GM21529 (cell line): ENCODE measurements at regions not wholly inside any gene's neighbourhood (a gene's known extent, or its start where the extent isn't known, plus 50 kb on each side); places are given as distances from the start of the nearest gene placed in this dataset.

Source experiments
- ATAC-seq: cut with Tn5 transposase; IDR thresholded peaks from one replicate; pipeline ENCODE4 v1.9.1; 2021; ENCODE audit not compliant: unreplicated experiment

DNA sequence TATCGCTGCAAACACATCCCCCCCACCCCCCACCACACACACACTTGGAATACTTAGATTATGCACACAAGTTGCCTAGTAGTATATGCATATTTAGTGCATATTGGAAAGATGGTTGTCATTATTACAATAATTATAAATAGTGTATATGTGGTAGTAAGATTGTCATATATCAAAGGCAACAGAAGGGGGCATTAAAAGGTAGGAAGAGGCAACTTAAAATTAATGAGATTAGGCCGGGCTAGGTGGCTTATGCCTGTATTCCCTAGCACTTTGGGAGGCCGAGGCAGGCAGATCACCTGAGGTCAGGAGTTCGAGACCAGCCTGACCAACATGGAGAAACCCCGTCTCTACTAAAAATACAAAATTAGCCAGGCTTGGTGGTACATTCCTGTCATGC, 52.1 kb downstream of the GSC start:
- no peak for ATAC-seq

DNA sequence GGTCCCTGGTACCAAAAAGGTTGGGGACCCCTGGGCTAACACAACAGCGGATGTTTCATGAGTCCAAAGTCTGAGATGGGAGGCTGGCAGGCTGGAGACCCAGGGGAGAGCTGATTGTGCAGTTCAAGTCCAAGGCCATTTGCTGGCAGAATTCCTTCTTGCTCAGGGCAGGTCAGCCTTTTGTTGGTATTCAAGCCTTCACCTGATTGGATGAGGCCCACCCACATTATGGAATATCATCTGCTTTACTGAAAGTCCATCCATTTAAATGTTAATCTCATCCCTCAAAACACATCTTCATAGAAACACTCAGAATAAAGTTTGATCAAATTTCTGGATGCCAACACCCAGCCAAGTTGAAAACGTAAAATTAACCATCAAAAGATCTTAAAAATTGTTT, 52.9 kb downstream of the GSC start:
- ATAC-seq, result no peak

DNA sequence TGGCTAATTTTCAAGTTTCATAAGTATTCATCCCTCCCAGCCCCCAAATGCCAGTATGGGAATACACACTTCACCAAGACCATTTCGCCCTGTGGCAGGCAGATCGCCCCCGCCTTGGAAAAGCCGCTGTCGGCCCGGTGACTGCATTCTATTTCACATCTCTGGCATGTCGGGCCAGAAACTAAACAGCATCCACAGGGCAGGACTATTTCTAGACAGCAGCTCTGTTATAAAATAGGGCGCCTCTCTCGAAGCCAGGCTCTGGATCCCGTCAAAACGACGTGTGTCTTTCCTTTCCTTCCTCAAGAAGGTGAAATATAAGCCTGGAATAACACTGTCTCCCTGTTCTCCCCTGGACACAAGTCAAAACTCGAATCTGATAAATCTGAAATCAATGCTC, 56.8 kb downstream of the GSC start:
- no peak for ATAC-seq

DNA sequence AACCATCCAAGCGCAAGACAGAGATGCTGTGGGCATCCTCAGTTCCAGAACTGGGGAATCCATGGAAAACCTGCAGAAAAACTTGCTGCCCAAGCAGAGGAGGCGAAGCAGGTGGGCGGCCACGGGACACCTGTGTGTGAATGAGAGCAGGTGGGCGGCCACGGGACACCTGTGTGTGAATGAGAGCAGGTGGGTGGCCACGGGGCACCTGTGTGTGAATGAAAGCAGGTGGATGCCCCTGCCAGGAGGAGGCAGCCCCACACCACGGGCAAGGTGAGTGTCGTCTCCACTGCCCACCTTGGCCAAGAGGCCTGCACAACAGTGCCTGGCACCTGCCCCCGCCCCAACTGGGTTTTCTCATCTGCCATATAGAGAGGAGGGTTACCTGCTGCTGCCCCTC, 59.2 kb downstream of the GSC start:
- no peak for ATAC-seq

DNA sequence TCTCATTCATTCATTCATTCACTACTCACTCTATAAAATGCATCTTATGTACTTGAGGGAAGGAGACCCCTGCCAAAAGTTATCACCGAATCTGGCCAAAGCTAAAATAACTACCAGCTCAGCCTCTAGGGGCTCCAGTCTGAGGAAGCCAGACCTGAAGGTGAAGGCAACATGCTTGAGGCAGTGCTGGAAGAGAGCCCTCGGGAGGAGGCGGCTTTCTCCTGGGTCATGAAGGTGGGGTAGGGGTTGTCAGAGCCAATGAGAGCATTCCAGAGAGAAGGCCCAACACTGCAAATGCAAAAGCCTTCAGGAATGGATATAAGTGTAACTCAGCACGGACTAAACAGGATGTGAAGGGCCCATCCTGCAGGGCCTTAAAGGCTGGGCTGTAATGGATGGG, 62.4 kb downstream of the GSC start:
- ATAC-seq, result no peak

DNA sequence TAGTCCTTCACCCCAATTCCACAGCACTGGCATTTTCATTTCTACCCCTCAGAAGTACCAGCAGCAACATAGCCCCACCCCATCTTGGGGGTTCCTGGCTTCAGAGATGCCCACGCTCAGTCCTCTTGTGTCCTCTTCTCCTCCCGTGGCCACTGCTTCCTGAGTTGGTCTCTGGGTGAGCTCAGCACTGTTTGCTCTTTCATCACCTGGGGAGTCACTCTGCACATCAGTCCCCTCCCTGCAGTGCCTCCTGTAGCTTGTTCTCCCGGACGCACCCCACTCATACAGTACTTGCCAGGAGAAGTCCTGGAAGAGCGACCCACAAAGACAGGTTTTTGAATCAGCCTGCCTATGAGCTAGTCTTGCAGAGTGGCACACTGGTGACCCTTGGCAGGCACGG, 63.8 kb downstream of the GSC start:
- ATAC-seq, result no peak

DNA sequence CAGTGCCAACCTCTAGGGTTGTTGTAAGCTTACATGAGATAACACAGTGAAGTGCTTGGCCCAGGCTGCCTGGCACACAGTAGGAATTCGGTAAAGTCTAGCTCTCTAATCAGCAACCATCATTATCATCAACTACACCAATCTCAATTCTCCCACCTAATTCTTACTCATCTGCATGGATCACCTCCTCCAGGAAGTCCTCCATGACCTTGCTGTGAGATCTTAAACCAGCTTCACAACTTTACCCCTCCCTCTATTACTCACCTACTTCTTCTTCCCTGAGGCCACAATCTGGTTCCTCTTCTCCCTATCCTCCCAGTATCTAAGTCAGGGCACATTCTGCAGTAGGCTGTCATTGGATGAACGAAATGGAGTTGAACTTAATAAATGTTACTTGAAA, 67.3 kb downstream of the GSC start:
- ATAC-seq, result no peak

DNA sequence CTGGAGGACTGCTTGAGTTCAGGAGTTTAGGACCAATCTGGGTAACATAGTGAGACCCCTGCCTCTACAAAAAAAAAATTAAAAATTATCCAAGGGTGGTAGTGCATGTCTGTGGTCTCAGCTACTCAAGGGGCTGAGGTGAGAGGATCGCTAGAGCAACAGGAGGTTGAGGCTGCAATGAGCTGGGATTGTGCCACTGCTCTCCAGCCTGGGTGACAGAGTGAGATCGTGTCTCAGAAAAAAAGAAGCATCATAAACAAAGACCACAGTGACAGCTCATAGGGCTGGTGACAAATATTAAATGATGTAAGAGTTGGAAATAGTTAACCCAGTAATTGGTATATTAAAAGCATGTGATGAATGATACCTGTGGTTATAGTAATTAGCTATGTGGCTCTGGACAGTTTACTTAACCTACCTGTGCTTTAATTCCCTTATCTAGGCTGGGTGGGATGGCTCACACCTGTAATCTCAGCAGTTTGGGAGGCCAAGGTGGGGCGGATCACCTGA, 68.0 kb downstream of the GSC start:
- no peak for ATAC-seq

DNA sequence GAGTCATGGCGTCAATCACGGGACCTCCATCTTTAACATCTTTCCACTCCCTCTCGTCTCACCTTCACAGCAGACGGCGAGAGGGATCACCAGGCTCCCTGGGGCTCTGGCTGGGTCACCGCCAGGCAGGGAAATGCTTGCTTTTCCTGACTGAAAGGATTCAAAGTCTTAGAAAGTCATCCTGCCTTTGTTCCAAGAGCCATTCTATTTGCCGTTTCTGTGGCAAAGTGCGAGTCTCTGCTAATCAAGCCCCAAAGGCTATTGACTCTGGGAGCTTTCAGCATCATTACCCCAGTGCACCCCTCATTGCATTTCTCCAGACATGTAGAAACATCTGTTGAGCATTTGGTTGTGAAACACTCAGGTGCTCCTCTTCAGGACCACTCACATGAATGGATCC, 69.6 kb downstream of the GSC start:
- ATAC-seq, result no peak

DNA sequence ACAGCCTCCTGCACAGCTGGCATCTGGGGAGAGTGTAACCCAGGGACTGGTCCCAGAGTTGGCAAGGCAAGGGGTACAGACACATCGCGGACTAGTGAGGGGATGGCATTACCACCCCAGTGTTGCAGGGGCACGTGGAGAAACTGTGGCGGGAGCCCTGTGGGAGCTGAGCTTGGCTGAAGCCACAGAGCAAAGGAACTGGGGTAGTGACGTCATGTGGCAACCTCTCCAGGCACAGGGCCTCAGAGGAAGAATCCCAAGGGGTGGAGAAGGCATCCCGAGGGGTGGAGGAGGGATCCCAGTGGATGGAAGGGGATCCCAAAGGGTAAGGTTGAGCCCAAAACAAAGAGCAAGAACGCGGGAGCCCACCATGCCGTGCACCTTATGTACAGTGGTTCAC, 70.1 kb downstream of the GSC start:
- ATAC-seq, result no peak

DNA sequence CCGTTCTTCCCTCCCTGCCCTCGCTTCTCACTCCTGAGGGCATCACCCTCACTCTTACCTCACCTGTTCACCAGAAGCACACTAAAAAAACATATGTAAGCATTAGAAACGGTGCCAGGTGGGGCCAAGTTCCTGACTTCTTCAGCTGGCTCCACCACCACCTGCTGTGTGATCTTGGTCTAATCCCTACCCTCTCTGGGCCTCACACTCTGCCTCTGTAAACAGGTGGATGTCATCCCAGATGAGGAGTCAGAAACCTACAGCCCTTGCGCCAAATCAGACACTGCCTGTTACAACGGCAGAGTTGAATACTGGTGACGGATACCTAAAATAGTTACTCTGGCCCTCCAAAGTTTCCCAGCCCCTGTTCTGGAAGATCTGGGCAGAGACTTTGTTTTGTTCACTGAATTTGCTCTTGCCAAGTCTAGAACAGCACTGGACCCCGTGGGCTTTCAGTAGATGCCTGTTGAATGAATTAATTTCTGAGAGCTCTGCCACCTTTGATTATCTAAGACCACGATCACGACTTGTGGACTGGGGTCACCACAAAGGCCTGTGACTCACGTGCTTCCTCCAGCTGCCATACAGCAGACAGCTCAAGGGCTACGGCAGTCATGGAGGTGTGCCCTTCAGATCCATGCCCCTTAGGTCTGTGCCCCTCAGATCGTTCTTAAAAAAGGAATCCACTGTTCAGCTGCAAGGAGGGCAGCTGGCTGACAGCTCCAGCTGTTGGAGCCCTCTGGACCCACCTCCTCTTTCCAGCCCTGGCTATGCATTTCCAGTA, 71.9 kb downstream of the GSC start:
- no peak for ATAC-seq

DNA sequence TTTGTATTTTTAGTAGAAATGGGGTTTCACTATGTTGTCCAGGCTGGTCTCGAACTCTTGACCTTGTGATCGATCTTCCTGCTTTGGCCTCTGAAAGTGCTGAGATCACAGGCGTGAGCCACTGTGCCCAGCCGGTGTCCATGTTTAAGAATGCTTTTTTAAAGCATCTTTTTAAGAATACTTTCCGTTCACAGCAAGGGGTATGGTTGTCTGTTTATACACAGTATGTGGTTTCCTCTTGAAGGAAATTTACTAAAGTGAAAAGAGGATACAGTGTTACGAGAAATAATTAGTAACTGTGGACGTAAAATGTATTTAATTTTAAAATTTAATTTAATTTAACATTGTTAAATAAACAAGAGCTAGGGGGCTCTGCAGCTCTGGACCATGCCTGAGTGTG, 73.4 kb downstream of the GSC start:
- ATAC-seq, result no peak

DNA sequence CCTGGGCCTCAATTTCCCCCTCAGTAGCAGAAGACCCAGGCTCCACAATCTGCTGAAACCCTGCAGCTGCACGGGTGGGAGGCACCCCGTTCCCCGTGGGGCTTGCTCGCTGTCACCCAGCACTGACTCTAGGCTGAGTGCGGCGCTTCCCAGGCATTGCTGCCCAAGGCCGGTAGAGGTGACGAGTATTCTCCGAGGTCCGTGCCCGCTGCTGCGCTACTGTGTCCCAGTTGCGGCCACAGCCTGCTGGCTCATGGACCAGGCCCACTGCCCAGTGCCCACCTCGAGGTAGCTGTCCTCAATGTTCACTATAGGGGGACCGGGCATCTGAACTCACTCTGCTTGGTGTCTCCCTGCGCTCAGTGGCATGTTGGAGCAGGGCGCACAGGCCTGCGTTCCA, 74.7 kb downstream of the GSC start:
- ATAC-seq, result no peak

DNA sequence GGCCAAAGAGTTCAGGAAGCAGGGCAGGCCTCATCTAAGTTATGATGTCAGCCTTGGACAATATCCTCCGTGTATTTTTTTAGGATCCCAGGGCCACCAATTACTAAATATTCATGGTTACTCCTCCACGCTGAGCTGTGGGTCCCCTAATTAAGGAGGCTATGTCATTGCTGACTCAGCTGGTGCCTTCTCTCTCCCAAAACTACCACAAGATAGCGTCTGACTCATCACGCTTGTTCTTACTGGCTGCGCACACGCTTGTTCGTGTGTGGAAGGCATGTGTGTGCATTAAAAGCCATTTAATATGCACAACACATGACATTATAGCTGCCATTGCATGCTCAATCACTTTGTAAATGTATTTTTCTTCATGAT, 78.3 kb downstream of the GSC start:
- ATAC-seq, result no peak

DNA sequence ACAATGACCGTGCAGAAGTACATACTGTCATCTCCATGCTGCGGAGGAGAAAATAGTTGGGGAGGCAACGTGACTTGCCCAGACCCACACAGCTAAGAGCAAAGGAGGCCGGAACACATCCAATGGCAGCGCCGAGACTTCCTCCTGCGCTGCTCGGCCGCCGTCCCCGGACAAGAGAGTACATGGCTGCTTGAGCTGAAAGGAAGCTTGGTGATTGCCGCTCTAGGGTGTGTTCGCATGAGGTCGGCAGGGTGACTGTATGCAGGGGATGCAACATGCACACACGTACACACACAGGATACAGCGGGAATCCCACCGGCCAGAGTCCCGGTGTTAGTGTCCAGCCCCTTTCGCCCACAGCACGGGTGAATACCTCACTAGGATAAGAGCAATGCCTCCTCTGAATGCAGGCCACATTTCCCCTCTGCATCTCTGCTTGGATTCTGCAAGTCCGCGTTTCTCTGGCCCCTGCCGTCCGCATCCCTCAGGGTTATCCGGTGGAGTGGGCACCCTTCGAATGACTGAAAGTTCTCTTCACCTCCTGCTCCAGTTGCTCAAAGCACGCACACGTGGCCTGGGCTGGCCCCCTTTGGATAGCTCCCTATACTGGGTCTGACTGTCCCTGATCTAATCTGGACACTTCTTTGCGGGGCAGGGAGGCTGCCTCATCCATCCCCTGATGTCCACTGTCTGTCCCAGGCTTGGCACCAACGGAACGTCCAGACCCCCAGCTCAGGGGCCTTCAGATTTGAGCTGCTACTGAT, 78.8 kb downstream of the GSC start:
- ATAC-seq, result no peak

DNA sequence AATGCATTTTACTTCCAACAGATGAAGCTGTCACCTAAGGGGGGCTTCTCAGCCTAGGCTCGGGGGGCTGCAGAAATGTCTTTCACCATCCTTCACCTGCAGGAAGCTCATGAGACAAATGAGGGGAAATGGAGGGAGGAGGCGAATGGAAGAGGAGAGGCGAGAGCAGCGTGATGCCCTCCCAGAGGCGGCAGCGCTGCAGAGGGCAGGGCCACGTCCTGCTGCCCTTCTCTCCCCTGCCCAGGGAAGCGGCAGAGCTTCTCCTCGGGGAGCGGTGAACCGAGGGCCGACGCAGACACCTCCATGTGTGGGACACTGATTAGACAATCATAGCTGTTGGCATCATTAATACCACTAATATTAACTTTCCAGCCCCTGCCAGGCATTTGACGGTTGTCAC, 78.3 kb downstream of the SERPINA3 start:
- ATAC-seq, result no peak

DNA sequence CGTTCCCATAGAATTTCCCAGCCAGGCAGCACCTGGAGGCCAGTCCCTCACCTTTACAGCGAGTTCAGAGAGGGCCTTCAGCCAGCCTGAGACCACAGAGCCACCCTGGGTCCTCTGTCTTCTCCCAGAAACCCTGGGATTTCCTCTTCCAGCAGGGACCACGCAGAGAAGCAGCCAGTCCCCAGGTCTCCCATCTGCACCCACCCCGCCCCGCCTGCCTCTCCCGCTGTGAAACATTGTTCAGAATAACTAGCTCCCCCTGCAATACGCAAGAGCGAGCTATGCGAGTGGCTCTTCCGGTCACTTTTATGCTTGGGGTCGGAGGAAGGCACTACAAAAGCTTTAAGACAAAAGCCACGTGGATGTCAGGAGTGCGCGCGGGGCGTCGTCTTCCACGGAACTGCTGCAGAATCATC, 77.8 kb downstream of the SERPINA3 start:
- ATAC-seq, result no peak

DNA sequence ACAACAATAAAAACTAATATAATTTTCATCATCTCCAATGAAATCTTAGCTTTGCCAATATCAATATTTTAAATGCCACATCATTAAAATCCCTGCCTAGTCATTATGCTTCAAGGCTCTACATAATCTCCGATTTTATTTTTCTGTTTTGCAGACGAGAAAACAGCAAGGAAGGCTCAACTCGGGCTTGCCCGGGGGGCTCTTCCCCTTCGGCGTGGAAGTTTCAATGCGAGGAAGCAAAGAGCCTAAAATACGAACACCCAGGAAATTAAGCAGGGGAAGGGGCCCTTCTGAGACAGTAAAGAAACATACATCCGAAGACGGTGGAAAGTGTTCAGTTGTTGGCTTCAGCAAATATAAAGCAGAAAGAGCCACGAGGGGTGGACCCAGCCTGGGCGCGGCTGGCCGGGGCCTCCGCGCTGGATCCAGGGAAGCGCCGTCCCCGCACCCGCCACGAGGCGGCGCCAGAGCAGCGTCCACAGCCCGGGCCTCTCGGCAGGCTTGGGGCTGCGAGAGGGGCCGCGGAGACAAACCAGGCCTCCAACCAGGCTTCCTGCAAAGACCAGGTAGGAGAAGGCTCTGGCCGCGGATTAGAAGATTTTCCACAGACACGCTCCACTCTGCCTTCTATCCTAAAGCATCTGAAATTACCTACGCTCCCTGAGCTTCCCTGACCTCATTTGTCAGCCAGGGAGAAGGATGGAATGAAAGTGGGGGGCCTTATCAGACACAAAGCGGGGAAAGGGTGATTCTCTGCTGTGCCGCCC, 77.2 kb downstream of the SERPINA3 start:
- peak; percentile 70 for ATAC-seq

DNA sequence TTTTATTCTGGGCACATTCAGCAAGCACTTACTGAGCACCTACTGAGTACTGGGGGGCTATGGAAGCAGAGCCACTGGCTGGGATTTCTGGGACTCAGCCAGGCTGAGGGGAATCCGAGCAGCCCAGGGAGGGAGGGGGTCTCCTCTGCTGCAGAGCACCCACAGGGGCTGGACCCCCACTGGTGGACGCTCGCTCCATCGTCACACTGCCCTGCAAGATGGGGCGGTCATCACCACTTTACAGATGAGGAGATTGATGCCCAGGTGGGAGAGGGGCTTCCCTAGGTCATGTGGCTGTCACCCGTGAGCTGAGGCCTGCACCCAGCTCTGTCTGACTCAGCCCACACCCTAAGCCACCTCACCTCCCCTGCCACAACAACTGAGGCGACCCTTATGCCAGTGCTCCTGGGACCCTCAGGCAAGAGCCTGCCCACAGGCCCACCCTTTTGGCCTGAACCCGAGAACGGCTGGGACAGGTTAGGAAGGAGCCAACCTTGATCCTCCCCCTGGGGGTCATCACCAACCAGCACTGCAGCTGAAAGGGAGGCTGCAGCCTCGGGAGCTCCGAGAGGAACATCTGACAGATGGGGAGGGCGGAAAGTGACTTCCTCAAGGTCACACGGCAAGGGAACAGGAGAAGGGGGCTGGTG, 74.4 kb downstream of the SERPINA3 start:
- ATAC-seq, result no peak

DNA sequence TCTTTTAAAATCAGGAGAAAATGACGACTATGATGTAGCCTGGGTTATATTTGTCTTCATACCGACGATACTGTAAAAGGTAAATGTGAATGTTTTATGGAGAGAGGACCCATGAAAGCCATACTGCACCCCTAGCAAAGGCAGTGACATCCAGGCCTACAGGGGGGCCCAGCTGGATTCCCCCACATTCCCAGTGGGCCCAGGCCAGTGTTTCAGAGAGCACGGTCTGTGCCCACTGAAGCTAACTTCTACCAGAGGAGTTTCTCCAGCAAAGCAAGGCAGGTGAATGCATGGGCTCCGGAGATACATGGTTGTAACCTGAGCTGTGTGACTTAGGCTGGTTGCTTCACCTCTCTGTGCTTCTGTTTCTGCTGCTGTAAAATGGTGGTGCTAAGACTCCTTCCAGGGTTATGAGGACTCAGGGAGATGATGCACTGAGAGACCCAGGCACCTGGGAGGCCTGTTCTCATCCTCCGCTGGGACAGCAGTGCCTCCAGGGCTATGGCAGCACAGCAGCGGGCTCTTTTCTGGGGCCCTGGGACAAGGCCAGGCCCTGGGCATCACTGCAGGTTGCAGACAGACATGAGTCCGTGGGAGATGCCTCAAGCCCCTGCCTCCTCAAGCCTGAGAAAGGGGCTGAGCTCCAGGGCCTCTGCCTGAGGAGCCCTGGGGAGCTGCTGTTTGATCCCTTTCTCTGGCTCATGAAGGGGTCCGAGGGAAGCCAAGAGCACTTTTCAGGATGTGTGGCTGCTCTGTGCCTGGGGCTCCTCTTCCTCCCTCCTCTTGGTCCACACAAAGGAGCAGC, 73.7 kb downstream of the SERPINA3 start:
- ATAC-seq, result no peak
